ENCODE measurements at regions not wholly inside any gene's neighbourhood (a gene's known extent, or its start where the extent isn't known, plus 50 kb on each side); places are given as distances from the start of the nearest gene placed in this dataset.

DNA sequence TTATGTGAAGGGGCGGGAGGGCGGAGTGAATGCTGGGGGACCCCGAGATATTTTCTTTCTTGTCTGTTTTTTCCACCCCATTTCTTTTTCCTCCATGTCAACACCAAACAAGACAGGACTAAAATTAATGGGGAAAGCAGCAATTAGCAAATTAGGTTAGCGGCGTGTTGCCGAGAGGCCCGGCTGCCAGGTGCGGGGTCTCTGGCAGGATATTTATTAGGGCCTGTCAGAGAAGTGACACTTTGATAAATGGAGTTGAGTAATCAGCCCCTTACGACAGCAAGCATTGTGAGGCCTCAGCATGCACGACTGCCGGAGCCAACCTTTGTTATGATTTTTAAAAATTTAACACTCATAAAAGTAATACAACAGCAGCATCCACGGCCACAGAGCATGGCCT is 193.8 kb downstream of the DHX35 start:
- DNase-seq, result no peak

DNA sequence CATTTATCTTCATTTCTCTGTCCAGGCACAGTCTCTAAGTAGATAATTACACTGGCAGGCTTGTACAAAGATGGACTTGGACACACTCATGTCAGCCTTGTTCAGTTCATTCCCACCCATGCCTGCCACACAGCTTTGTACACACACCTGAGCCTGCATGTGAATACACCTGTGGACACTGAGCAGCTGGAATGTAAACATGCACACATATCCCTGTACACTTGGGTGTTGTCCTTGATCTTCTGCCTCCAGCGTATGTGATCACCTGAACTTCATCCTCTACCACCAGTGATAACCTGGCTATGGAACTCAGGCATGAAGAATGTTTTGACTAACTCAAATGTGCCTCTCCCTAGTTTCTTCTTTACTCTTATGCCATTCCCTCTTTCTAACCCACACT is 190.6 kb downstream of the DHX35 start:
- DNase-seq, result no peak

DNA sequence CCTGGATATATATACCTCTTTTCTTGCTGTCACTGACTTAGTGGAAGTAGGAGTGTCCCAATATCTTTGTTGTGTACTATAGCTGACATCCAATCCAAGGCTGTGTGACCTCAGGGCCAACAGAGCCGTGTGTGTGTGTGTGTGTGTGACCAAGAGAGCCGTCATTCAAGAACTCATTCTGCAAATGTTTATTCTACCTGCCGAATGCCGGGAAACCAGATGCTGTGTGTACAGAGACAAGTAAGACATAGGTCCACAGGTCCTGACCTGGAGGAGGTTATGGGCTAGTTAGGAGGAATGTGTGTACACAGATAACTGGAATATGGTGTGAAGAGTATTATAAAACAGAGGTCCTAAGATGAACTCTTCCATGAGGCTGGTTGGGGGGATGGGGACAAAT is 190.0 kb downstream of the DHX35 start:
- DNase-seq, result no peak

DNA sequence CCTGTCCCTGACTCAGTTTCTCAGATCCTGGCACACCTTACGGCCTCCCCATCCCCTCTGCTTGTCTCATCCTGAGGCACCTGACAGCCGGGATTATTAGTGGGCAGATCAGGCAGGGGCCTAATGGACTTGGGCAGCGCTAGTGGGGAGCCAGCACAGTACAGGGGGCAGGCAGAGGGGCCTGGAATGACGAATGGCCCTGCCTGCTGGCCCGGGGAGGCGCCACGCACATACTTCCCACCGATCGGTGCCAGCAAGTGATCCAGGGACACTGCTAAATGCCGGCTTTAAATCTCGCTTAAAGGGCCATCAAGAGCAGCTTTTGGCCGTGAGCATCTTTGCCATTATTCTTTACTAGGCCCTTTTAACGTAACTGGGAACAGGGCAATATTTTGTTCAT is 188.4 kb downstream of the DHX35 start:
- no peak for DNase-seq

DNA sequence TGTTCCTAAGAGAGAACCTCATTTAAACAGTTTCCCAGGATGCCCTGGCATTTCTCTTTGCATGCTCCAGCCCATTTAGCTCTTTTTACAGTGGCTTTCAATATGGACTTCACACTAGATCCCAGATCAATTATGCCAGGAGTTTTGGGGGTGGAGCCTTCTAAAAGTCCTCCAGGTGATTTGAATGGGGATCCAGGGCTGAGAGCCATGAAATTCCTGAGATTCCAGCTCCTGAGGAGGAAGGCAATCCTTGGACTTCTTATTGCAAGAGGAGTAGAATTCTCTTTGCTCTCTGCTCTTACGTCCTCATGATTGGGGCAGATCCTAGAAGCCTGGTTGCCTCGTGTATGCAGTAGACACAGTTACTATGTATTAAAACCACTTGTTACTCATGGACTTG is 184.2 kb downstream of the DHX35 start:
- DNase-seq, result no peak

DNA sequence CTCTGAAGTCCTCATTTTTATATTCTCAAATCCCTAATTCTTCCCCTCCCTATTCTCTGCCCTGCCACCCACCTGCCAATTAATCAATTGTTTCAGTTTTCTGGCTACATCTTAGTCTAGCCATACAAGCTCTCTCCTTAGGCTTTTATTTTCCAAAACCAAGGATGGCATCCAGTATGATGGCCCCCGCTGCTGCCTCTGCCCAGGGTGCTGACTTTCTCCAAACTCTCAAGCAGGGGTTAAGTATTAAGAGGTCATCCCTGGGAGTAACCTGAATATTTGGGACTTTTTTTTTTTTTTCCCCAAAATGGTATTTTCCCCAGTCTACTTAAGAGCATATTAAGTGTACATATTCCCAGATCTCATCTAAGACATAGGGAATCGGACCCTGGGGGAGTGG is 183.8 kb downstream of the DHX35 start:
- no peak for DNase-seq

DNA sequence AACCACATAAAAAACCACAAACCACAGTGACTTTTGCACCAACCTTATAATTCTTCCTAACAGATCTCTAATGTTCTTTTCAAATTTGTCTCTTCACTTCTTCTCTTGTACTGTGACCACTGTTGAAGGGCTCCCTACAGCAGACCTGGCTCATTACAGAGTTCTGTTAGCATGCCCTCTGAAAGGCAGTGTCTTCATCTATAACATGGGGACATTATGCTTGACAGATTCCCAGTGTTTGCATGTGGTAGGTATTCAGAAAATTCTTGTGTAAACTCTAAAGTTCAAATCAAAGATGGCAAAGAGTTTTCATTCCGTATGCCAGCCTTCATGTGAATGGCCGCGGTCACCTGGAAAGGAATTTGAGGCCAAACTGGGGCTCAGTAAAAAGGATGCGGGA is 182.6 kb downstream of the DHX35 start:
- DNase-seq, result no peak

DNA sequence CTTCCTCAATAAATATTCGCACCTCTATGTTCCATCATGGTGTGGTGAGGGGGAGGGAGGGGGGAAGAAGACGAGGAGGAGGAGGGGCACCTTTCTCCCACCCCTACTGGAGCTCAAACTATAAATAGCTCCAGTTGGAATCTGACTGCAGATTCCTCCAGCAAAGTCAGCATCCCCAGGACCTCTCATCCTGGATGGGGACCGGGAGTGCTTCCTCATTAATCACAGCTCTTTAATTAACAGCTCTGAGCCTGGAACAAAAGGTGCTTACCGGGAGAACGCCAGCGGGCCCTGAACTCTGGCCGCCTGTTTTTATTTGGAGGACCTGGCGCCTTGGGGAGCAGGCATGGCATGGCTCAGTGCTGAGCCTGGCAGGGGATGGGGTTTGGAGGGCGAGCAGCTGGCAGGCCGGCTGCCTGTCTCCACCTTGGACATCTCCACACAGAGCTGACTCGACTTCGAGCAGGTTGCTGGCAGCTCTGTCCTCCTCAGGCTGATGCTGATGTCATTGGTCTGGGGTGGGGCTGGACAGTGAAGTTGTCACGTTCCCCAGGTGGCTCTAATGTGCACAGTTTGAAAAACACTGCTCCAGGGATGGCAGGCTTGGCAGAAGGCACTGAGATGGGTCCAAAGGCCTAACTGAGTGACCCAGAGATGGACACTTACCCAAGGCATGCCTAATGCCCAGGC is 180.4 kb downstream of the DHX35 start:
- DNase-seq, result no peak

DNA sequence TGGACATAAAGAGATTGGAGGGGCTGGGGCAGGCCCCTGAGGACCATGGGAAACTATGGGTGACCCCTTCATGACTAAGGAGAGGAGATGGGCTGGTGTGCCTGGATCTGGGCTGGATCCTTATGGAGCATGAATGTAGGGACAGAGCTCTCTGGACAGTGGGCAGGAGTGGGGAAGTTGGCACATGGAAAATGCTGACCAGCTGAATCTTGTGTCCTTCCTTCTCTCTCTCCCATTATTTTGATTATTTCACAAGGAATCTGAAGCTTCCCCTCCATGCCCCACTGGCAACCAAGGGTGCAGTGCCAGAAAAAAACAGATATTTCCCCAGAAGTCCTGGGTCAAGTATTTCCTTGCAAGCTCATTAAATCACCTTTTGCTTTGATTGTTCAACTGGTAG is 175.2 kb downstream of the DHX35 start:
- DNase-seq, result no peak

DNA sequence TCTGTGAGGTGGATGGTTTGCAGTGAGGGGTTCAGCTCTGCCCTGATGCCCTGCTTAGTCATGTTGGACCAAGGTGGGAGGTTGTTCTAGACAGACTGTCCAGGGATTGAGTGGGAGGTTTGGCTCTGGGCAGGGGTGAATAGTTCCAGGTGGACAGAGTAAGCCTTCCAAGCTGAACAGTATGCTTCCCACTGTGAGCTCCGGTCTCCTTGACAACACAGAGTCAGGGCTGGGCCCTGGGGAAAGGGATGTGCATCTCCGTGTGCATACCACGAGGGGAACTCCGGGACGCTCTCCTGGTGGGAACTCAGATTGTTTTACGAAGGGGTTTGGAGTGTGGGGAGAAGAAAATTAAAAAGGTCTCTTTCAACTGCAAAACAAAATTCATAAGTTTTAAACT is 174.7 kb downstream of the DHX35 start:
- no peak for DNase-seq

DNA sequence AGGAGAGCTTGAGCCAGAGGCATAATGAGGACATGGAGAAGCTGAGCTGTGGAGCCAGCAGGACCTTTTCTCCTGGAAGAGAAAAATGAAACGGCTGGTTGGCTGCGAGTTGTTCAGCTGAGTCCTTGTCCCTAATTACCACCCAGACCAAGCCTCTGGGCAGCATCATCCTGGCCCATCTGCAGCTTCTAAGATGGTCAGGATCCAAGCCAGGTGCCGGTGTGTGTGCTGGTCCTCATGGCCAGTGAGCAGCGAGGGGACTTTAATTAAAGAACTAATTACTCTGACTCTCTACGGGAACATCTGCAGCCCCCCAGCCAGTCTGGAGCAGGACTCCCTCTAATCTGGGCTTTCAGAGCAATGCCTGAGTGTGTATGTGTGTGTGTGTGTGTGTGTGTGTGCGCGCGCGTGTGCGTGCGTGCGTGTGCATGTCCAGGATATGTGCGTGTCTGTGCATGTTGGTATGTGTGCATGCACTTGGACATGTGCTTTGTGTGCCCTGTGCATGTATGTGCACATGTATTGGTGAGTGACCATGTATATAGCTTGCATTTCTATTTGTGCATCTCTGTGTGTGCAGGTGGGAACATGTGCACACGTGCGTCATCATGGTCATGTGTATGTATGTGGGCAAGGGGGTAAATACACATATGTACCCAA is 173.9 kb downstream of the DHX35 start:
- no peak for DNase-seq

DNA sequence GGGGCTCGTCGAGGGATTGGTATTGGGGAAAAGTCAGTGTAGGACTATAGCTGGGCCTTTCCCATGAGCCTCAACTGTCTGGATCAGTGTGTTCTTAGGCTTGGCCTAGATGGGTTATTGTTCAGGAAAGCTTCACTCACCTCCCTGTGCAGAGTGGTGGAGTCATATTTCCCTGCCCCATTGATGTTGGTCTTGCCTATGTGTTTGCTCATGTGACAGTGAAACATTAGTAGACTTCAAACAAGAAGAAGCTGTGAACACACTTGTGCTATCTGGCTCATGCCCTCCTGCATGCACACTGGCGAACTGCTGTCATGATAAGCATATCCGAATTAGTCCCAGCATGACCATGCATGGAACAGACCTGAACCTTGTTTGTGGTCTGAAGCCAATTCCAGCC is 171.1 kb downstream of the DHX35 start:
- DNase-seq, result no peak

DNA sequence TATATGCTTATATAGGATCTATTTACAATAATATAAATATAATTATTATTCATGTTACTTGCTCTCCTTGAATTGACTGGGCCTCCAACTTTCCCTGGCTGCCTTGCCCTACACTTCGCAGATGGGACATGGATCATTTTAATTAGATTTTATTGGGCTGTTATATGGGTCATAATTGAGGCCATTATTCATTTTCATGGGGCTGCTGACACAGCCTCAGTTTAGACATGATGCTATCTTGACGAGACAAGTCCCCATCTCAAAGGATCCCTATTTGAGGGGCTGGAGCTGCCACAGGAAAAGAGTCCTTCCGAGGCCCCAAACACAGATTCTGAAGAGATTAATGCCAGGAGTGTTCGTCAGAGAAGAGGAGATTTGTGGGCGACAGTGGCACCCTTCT is 170.4 kb downstream of the DHX35 start:
- no peak for DNase-seq

DNA sequence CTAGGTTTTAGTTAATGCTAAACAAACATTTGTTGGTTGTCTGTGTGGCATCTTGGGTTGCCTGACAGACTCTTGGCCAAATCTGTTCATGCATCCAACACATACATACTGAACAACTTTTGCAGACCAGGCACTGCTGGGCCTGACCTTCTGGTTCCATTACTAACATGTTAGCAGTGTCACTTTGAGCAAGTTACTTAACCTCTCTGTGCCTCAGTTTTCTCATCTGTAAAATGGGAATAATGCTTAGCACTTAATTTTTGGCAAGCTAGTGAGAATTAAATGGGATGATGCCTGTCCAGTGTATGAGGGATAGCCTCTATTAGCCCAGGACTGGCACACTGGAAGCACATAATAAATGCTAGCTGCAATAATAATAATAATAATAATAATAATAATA is 169.9 kb downstream of the DHX35 start:
- DNase-seq, result no peak

DNA sequence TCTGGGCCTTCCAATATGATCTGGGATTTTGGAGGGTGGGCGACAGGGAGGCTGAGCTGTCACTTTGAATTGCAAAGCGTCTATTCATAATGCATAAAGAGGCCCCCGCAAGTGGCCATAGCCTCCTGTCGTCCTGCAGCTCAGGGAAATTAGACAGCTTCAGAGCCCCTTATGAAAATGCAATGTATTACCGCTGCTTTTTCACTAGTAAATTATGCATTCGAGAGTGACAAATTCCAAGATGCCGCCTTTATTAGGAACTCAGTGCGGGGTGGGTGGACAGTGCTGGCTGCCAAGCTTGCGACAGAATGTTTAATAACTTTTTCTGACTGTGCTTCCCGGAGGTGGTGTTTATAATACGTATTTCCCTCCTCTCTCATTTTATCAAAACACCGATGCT is 168.5 kb downstream of the DHX35 start:
- DNase-seq, result no peak

DNA sequence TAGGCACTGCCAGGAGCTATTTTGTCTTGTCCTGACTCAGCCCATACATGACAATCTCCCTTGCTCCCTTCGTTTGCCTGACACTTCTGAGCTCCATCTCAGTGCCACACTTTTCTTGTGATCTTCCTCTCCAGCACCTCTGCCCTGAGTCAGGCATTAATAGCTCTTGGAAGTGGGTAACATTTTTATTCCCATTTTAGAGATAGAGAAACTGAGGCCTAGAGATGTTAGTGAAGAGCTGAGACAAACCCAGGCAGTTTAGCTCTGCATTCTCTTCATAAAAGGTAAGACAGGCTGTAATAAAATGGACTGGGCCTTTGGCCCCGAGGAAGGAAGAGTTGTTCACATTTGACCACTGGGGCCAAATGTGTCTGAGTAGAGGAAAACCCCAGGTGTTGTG is 167.4 kb downstream of the DHX35 start:
- no peak for DNase-seq

DNA sequence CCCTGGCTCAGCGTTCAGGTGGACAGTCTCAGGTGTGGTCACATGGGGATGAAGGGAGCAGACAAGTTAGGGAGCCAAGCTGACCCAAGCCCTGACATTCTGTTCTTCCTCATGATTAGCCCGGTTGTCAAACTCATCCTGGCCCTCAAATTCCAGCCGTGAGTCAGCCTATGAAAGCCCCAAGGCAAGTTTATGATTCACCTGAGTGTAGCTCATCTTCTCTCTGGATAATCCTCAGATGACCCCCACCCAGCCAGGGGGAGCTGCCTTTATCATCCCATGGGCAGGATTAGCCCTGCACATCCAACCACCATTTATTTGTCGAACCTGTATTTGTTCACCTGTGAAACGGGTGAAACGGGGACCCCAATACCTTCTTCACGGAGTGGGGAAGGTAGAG is 161.9 kb downstream of the DHX35 start:
- DNase-seq, result no peak

DNA sequence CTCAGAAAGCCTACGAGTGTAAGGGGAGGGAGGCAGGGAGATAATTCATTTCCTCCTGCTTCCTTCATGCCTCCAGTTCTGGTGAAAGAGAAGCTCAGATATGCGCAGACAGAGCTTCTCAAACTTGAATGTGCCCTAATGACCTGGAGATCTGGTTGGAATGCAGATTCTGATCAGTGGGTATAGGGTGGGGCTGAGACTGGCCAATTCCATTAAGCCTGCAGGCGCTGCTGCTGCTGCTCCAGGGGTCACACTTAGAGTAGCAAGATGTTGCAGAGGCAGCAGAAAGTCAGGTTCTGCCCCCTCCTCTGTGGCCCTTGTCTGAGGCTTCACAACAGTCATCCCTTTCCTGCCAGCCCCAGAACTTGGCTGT is 161.0 kb downstream of the DHX35 start:
- DNase-seq, result no peak

DNA sequence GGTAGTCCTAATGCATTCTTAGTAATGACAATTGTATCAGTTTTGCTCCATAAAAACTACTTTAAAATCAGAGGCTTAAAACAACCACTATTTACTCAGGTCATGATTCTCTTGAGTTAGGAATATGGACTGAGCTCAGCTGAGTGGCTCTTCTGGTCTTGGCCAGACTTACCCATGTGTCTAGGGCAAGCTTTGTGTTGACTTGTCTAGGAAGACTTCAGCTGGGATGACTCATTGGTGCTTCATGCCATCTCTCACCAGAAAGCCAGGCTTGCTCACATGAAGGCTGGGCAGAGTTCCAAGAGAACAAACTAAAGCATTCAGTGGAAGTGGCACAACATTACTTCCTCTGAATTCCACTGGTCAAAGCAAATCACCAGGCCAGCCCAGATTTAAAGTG is 155.3 kb downstream of the DHX35 start:
- DNase-seq, result no peak

DNA sequence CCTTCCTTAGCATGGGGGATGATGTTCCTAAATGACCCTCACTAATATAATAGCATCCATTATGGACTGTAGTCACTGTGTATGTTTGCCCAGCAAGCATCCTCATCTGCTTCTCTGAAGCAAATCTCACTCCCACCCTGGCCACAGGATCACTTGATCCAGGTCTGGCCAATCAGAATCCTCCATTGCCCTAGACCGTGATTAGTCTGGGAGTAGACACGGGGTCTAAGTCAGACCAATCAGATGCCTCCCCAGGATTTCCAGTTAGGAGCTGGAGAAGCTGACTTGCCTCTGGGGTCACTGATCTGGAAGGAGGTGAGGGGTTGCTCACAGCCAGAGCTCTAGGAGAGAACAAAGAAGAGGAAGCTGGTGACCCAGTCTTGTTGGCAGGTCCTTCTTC is 153.9 kb downstream of the DHX35 start:
- no peak for DNase-seq

DNA sequence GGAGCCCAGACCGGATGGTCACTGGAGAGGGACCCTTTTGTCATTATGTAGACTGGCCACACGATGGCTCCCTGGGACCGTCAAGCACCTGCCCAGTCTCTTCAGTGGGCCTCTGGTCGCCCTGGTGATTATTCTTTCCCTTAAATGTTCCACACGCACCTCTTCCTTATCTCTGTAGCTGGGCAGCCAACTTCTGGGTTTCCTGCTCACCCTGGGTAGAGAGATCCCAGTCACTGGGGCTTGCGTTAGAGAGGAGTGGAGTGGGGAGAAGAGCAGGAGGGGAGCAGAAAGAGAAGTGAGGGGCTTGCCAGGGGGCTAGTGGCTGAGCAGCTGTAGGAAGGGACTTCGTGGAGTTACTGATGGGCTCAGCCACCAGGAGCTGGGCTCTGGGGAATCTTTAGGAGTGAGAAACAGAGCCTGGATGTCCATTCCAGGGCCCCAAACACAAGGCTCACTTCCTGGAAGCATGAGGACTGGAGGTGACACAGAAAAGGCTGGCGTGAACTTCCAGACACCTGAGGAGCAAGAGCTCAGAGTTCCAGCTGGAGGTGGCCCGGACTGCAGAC is 150.1 kb downstream of the DHX35 start:
- peak in 1 of 2 experiments; percentile 14 for DNase-seq

DNA sequence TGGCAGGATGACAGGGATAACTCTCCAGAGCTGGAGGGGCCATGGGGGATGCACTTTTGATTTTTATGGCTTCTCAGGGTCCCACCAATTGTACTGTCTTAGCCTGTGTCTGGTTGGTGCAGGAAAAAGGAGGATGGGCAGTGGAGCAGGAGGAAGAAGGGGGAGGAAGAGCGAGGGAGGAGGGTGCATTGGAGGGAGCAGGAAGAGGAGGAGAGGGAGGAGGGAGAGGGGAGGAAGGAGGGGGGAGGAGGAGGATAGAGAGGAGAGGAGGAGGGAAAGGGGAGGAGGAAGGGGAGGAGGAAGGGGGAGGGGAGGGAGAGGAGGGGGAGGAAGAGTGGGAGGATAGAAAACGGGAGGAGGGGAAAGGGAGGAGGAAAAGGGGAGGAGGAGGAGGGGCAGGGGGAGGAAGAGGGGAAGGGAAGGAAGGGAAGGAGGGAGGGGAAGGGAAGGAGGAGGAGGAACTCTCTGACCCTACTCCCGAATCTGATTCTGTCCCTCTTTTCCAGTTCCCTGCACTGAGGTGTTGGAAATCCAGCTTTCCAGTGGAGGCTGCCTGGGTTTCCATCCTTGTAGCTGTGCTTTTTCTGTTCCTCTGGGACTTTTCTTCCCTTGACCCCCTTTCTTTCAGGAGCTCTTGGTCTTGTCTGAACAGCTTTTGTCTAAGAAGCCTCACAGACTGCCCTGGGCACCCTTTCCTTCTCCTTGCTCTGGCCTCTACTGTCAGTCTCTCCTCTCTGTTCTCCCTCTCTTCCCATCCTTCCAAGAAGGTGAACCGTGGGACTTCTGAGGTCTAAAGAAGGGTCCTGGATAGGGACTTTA is 149.4 kb downstream of the DHX35 start:
- no peak for DNase-seq

DNA sequence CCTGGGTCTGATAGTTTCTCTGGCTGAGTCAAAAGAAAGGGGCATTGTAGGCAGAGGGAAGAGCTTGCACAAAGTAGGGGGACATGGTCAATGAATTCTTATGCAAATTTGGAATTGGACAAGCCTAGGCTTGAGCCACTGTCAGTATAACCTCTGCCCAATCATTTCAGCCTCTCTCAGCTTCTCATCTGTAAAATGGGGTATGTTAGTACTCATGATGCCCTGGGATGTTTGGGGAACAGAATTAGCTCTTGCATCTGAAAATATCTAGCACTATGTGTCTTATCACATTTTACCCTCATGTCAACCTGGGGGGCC is 148.6 kb downstream of the DHX35 start:
- DNase-seq, result no peak

Data from NCI-H2081 (cell line).